ENCODE measurements at regions not wholly inside any gene's neighbourhood (a gene's known extent, or its start where the extent isn't known, plus 50 kb on each side); places are given as distances from the start of the nearest gene placed in this dataset.

DNA sequence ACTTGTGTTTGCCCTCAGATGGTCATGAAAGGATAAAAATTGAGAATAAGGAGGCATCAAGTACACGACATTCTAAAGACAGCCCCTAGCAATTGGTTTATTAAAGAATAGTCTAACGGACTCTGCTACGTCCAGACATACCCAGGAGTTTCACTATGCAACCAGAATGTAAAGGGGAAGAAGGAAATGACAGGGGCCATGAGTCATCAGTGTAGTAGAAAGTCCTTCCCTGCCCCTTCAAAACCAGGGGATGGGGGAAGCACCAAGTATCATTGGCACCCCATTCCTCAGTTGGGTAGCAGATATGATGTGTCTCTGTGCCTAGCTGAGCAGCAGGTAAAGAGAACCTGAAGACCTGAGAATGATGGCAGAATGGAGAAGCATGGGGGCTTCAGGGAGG is 367.4 kb downstream of the IL20RB start:
- H3K4me1 ChIP-seq, result no peaks in the 10 kb centered on the region
- no peak for ATAC-seq
- no peaks in the 10 kb centered on the region for H3K27me3 ChIP-seq
- no peak overlapping the region for H3K27ac ChIP-seq
- WGBS, 2 donors (ENCODE audit: low coverage in 1 of 2), result 71 to 100% methylated on average over 1 to 3 of the region's 3 CpGs
- peaks cover 0 to 15% (median 0%) of the 10 kb centered on the region in 3 donors for H3K9me3 ChIP-seq
- H3K36me3 ChIP-seq, result no peaks in the 10 kb centered on the region
- H3K4me3 ChIP-seq, result no peak overlapping the region
- no peak for TF ChIP-seq POLR2A (IDR thresholded peaks at IDR 0.05)
- TF ChIP-seq POLR2AphosphoS5 (IDR thresholded peaks at IDR 0.05), result no peak
- TF ChIP-seq, protein P1, sequence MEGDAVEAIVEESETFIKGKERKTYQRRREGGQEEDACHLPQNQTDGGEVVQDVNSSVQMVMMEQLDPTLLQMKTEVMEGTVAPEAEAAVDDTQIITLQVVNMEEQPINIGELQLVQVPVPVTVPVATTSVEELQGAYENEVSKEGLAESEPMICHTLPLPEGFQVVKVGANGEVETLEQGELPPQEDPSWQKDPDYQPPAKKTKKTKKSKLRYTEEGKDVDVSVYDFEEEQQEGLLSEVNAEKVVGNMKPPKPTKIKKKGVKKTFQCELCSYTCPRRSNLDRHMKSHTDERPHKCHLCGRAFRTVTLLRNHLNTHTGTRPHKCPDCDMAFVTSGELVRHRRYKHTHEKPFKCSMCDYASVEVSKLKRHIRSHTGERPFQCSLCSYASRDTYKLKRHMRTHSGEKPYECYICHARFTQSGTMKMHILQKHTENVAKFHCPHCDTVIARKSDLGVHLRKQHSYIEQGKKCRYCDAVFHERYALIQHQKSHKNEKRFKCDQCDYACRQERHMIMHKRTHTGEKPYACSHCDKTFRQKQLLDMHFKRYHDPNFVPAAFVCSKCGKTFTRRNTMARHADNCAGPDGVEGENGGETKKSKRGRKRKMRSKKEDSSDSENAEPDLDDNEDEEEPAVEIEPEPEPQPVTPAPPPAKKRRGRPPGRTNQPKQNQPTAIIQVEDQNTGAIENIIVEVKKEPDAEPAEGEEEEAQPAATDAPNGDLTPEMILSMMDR (IDR thresholded peaks at IDR 0.05), result no peak
- no peak for TF ChIP-seq EP300 (IDR thresholded peaks at IDR 0.05)

DNA sequence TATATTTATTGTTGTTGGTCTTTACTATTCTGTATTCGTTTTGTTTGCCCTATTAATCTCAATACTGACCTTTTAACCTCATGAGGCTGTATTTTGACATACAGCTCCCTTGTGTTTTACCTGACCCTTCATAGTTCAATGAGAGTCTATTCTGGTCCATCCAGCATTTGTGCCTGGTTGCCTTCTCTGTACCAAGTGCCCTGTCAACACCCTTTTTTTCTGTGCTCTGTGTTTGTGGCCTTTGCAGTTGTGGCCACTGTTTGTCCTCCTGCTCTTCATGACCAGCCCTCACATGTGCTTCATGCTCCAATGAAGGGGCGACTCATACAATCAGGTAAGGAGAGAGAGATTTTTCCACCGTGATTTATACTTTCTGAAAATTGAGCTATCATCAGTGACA is 368.2 kb downstream of the IL20RB start:
- Histone ChIP-seq H3K36me3 (no peaks in the 10 kb centered on the region), H3K9me3 (peaks cover 0 to 15% (median 0%) of the 10 kb centered on the region in 3 donors), H3K4me3 (no peak overlapping the region), H3K27ac (no peak overlapping the region), H3K4me1 (no peaks in the 10 kb centered on the region), H3K27me3 (no peaks in the 10 kb centered on the region)
- TF ChIP-seq, protein P1 (IDR thresholded peaks at IDR 0.05), result no peak
- WGBS, 2 donors (ENCODE audit: low coverage in 1 of 2), result 40 to 77% methylated on average over 1 to 3 of the region's 3 CpGs
- ATAC-seq, result no peak

DNA sequence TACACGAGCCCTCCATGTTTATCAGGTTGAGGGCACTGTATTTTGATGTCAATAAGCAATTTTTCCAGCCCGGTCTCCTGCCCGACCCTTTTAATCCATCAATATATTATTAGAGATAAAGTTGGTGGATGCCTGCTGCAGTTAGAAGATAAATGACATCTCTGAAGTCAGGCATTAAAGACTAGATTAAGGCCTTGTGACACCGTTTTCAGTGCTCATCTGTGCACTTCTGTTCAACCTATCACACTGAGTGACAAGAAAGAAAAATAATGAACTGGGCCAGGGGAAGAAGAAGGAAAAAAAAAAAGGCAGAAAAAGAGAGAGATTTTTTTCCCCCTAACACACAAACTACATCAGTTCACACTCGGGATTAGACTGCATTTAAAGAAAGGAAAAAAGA is 371.8 kb downstream of the IL20RB start:
- TF ChIP-seq POLR2A (IDR thresholded peaks at IDR 0.05) (no peak), POLR2AphosphoS5 (IDR thresholded peaks at IDR 0.05) (no peak), EP300 (IDR thresholded peaks at IDR 0.05) (no peak)
- TF ChIP-seq, protein P1 (IDR thresholded peaks at IDR 0.05), result no peak
- 17 to 18% methylated on average over 5 of the region's 5 CpGs for WGBS, 2 donors (ENCODE audit: low coverage in 1 of 2)
- ATAC-seq, result no peak
- Histone ChIP-seq H3K36me3 (no peaks in the 10 kb centered on the region), H3K27me3 (no peaks in the 10 kb centered on the region), H3K9me3 (no peaks in the 10 kb centered on the region), H3K4me1 (no peaks in the 10 kb centered on the region), H3K4me3 (no peak overlapping the region), H3K27ac (no peak overlapping the region)

DNA sequence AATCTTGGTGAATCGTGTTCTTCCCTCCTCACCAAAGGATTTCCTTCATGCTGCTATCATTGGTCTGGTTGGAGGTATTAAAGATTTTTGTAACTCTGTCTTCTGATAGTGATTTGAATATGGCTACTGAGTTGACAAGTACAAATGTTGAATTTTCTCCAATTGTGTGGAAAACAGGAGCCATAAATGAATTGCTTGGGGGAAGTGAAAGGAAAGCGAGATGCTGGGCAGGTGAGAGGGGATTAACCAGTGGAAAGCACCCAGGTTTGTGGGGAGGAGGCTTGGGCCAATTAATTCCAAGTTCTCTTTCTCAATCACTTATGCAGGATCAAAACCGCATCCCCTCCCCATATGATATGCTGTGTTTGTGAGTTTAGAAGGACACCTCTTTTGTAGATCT is 372.5 kb downstream of the IL20RB start:
- H3K27me3 ChIP-seq, result no peaks in the 10 kb centered on the region
- no peaks in the 10 kb centered on the region for H3K36me3 ChIP-seq
- no peaks in the 10 kb centered on the region for H3K9me3 ChIP-seq
- H3K4me1 ChIP-seq, result no peaks in the 10 kb centered on the region
- TF ChIP-seq POLR2A (IDR thresholded peaks at IDR 0.05) (no peak), POLR2AphosphoS5 (IDR thresholded peaks at IDR 0.05) (no peak), EP300 (IDR thresholded peaks at IDR 0.05) (no peak)
- TF ChIP-seq, protein P1 (IDR thresholded peaks at IDR 0.05), result no peak
- WGBS, 2 donors (ENCODE audit: low coverage in 1 of 2), result 70 to 75% methylated on average over 1 to 2 of the region's 3 CpGs
- no peak for ATAC-seq
- no peak overlapping the region for H3K27ac ChIP-seq
- H3K4me3 ChIP-seq, result no peak overlapping the region

DNA sequence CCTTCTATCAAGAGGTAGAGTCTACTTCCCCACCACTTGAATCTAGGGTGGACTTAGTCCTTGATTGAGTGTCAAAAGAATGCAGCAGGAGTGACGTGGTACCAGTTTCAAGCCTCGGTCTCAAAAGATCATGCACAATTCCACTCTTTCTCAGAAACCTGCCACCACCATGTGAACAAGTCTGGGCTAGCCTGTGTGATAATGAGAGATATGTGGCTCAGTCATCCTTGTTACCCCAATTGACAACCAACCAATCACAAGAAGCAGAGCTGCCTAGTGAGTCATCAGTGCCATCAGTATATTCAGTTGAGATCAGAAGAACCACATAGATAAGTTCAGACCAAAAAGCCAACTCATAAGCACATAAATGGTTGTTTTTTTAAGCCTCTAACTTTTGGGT is 374.5 kb downstream of the IL20RB start:
- H3K4me1 ChIP-seq, result no peaks in the 10 kb centered on the region
- 60% methylated on average over 1 of the region's 2 CpGs; no CpG with 5 or more reads in 1 of the 2 donors for WGBS, 2 donors (ENCODE audit: low coverage in 1 of 2)
- no peak overlapping the region for H3K4me3 ChIP-seq
- H3K27ac ChIP-seq, result no peak overlapping the region
- H3K27me3 ChIP-seq, result no peaks in the 10 kb centered on the region
- H3K36me3 ChIP-seq, result no peaks in the 10 kb centered on the region
- no peaks in the 10 kb centered on the region for H3K9me3 ChIP-seq
- no peak for ATAC-seq
- TF ChIP-seq EP300 (IDR thresholded peaks at IDR 0.05), result no peak
- no peak for TF ChIP-seq POLR2AphosphoS5 (IDR thresholded peaks at IDR 0.05)
- TF ChIP-seq, protein P1 (IDR thresholded peaks at IDR 0.05), result no peak
- no peak for TF ChIP-seq POLR2A (IDR thresholded peaks at IDR 0.05)

All from gastroesophageal sphincter (tissue), 4 donors.